GM10248 (cell line): ENCODE measurements at regions not wholly inside any gene's neighbourhood (a gene's known extent, or its start where the extent isn't known, plus 50 kb on each side); places are given as distances from the start of the nearest gene placed in this dataset.

Experiments
- CTCF ChIA-PET: fragments of 300-600 bp; sonication (Branson Sonifier 250); formaldehyde crosslinking; extraction: SDS; loops from one replicate; lab custom pipeline; 2021; ENCODE audit warnings: antibody characterized with exemption; lab: Yijun Ruan, JAX
- POLR2A ChIA-PET: fragments of 350-650 bp; sonication (Branson Sonifier 250); formaldehyde crosslinking; extraction: SDS; loops from one replicate; lab custom pipeline; 2020; ENCODE audit warnings: antibody characterized with exemption; lab: Yijun Ruan, JAX
- DNase-seq: peaks from one replicate; pipeline ENCODE4 v3.0.0; 2012; ENCODE audit errors: extremely low spot score
- CTCF ChIP-seq: IDR thresholded peaks from 2 replicates; pipeline ENCODE4 v1.5.1; 2012; ENCODE audit warnings: mild to moderate bottlenecking, low read depth; ENCODE audit errors: extremely low read depth, missing control alignments, control extremely low read depth

GRCh38 chr7:118496138-118496644, 271.7 kb downstream of the ANKRD7 start:
- ChIA-PET POLR2A (no interaction called here), CTCF (no interaction called here)
- TF ChIP-seq CTCF, result no peak
- no peak for DNase-seq

- no peak for DNase-seq
- ChIA-PET CTCF (interaction anchor here (1.3 kb wide), 1 partner anchor 47 kb away, joined by 4 read pairs; no protein-coding TSS in a partner anchor), POLR2A (no interaction called here)
- no peak for TF ChIP-seq CTCF
Observed at GRCh38 chr7:118502235-118502634, 277.7 kb downstream of the ANKRD7 start.

GRCh38 chr7:118511146-118511545, 286.6 kb downstream of the ANKRD7 start:
- CTCF ChIA-PET, result no interaction called here
- POLR2A ChIA-PET, result no interaction called here
- no peak for DNase-seq
- TF ChIP-seq CTCF, result no peak

- ChIA-PET CTCF (interaction anchor here (1.2 kb wide), 1 partner anchor 10 kb away, joined by 3 read pairs; no protein-coding TSS in a partner anchor), POLR2A (no interaction called here)
- TF ChIP-seq CTCF, result no peak
- DNase-seq, result no peak
Observed at GRCh38 chr7:118517275-118517674, 292.8 kb downstream of the ANKRD7 start.

DNA sequence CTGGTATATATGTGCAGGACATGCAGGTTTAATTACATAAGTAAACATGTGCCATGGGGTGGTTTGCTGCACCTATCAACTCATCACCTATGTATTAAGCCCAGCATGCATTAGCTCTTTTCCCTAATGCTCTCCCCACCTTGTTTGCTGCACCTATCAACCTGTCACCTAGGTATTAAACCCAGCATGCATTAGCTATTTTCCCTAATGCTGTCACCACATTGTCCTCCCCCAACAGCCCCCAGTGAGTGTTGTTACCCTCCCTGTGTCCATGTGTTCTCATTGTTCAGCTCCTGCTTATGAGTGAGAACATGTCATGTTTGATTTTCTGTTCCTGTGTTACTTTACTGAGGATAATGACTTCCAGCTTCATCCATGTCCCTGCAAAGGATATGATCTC, 300.5 kb downstream of the ANKRD7 start:
- CTCF ChIA-PET, result no interaction called here
- POLR2A ChIA-PET, result no interaction called here
- no peak for TF ChIP-seq CTCF
- DNase-seq, result no peak

DNA sequence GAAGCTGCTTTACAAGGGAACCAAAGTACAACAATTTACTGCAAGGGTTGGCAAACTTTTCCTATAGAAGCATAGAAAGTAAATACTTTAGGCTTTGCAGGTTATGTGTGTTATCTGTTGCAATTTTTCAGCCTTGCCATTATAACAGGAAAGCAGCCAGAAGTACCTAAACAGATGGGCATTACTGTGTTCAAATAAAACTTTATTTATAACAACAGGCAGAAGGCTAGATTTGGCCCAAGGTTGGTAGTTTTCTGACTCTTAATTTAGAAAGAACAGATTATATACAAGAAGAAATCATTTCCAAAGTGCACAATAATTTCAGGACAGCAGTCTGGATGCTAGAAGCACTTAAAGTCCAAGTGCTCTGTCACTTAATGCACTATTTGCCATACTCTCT, 307.1 kb downstream of the ANKRD7 start:
- ChIA-PET POLR2A (no interaction called here), CTCF (interaction anchor here (1.0 to 1.3 kb wide), 2 partner anchors 14 to 45 kb away, joined by 3 read pairs; no protein-coding TSS in a partner anchor)
- no peak for DNase-seq
- TF ChIP-seq CTCF, result no peak
